ENCODE measurements at regions not wholly inside any gene's neighbourhood (a gene's known extent, or its start where the extent isn't known, plus 50 kb on each side); places are given as distances from the start of the nearest gene placed in this dataset.
"Not testable (repeated sequence)": the region's sequence is repeated elsewhere in the genome, so short reads cannot be mapped to it uniquely, and the experiment has no call there.

DNA sequence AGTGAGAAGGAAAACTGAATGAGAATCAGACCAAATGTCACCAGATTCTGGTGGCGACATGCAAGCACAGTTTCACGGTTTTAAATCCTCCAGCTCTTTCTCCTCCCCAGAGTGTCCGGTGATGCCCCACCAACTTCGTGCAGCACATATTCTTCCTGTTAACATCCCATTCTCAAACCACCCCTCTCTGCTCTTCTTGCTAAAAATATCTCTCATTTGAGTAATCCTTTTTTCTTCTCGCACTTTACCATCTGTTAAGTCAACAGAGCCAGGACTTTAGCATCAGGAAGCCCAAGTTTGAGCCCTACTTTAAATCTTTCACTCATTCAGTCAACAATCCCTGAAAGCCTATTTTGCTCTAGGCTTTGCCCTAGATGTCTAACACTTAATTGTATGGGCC, 68.2 kb upstream of the VGLL4 start:
- no peak for DNase-seq

- no peak for DNase-seq
Measured at GRCh38 chr3:11709782-11710181, 66.1 kb upstream of the VGLL4 start.

DNA sequence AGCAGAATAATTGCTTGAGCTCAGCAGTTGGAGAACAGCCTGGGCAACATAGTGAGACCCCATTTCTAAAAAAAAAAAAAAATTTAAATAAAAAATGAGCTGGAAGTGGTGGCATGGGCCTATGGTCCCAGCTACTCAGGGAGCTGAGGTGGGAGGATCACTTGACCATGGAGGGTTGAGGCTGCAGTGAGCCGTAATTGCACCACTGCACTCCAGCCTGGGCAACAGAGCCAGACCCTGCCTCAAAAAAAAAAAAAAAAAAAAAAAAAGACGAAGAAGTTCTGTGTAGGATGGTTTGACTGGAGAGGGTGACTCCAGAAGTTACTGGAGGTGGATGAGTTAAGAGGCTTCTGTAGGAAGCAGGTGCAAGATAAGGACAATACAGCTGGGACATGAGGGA, 63.4 kb upstream of the VGLL4 start:
- DNase-seq = not testable (repeated sequence)

GRCh38 chr3:11706604-11707003, 62.9 kb upstream of the VGLL4 start:
- no peak for DNase-seq

GRCh38 chr3:11705049-11705448, 61.3 kb upstream of the VGLL4 start:
- no peak for DNase-seq

- no peak for DNase-seq
Measured at GRCh38 chr3:11703146-11703545, 59.4 kb upstream of the VGLL4 start.

DNA sequence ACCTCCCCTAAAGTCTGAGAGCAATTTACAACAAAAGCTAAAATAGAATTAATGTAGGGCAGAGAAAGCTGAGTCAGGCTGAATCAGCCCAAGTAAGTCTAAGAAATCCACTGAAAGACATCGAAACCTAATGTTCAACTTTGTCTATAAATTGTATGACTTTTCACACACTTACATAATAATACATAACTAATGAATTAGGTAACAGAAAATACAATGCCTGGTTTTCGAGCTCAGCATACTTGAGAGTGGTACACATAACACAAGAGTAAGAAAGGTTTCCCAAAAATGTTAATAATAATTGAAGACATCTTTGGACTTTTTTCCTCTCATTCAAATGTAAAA, 55.3 kb upstream of the VGLL4 start:
- DNase-seq = no peak

DNA sequence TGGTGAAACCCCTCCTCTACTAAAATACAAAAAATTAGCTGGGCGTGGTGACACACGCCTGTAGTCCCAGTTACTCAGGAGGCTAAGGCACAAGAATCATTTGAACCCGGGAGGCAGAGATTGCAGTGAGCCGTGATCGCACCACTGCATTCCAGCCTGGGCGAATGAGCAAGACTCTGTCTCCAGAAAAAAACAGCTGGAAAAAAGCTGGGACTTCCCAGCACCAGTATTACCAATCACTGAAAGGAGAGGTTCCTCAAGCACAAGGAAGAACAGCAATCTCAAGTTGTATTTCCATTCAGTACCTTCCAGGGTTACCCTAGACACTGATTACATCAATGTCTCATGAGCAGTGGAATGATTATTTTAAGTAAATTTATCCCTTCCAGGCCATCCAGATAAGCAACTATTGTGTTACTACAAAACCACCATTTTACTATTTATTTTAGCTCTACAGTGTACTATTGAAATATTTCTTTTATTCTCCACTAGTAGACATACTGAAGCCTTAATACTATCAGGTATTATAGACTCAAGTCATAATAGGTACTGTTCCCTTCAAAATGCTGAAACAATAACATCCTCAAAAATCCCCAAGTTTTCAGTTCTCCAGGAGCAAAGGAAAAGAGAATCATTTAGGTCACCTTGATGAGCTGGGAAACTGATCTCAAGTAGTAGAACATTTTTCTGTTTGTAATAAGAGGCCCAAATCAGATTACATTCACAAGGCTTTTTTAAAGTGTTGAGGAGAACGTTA, 54.8 kb upstream of the VGLL4 start:
- no peak for DNase-seq

DNA sequence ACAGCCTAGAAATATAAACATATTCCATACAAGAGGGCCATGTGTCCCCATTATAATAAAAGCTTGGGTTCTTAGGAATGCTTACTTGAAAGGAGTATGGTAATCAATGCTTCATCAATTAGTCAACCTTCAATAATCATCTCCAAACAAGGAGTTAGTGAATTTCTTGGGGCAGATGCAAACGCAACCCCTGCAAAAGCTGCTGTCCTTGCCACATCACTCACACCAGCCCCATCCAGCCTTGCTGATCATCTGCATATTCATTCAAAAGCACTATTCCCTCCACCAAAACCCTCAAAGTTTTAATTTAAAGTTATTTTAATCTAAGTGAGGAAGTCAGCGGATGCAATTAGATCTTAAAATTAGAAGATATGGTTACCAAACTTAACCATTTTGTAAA, 54.0 kb upstream of the VGLL4 start:
- DNase-seq = no peak

- DNase-seq = no peak
Measured at GRCh38 chr3:11696054-11696453, 52.3 kb upstream of the VGLL4 start.

Measured in activated CD4-positive, alpha-beta T cell treated with anti-CD3 and anti-CD28 coated beads, Interleukin-2, Interleukin-6, amounts not matched to agents 100 ng/mL and 50 ng/mL, durations not matched to agents 16 hours and 8 hours (primary cell).